ENCODE measurements at regions not wholly inside any gene's neighbourhood (a gene's known extent, or its start where the extent isn't known, plus 50 kb on each side); places are given as distances from the start of the nearest gene placed in this dataset.

DNA sequence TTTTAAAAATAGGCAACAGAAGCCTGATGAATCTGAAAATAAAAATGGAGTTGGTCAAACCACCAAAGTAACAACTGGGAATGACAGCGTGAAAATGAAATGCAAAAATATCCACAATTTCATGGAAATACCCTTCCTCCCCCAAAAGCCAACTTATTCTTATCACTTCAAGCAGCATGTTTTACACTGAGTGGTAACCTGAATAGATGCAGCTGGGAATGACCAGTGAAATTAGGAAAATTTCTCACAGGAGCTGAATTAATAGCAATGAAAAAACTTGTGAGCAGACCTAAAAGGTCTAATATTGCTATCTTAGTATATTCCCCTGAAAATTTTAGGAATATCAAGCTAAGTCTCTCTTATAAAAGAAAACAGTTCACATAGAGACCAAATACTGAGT is 239.0 kb downstream of the PCDH18 start:
- no peaks in the 10 kb centered on the region for H3K79me2 ChIP-seq (ENCODE audit: insufficient read depth, low read length)
- H3K4me2 ChIP-seq (ENCODE audit: low read length): no peak overlapping the region
- no peaks in the 10 kb centered on the region for H3K27me3 ChIP-seq (ENCODE audit: insufficient read depth, low read length)
- no peaks in the 10 kb centered on the region for H3K9me3 ChIP-seq (ENCODE audit: low read length)
- H2AFZ ChIP-seq (ENCODE audit: low read length): no peak overlapping the region
- TF ChIP-seq EZH2 (IDR thresholded peaks at IDR 0.05; ENCODE audit: borderline replicate concordance, low read length): no peak
- TF ChIP-seq, protein P1, sequence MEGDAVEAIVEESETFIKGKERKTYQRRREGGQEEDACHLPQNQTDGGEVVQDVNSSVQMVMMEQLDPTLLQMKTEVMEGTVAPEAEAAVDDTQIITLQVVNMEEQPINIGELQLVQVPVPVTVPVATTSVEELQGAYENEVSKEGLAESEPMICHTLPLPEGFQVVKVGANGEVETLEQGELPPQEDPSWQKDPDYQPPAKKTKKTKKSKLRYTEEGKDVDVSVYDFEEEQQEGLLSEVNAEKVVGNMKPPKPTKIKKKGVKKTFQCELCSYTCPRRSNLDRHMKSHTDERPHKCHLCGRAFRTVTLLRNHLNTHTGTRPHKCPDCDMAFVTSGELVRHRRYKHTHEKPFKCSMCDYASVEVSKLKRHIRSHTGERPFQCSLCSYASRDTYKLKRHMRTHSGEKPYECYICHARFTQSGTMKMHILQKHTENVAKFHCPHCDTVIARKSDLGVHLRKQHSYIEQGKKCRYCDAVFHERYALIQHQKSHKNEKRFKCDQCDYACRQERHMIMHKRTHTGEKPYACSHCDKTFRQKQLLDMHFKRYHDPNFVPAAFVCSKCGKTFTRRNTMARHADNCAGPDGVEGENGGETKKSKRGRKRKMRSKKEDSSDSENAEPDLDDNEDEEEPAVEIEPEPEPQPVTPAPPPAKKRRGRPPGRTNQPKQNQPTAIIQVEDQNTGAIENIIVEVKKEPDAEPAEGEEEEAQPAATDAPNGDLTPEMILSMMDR (IDR thresholded peaks at IDR 0.05; ENCODE audit: low read length): no peak
- H3F3A ChIP-seq (ENCODE audit: insufficient read depth, low read length): no peaks in the 10 kb centered on the region
- H3K4me1 ChIP-seq (ENCODE audit: insufficient read depth, low read length, severe bottlenecking): no peaks in the 10 kb centered on the region
- no peak overlapping the region for H3K4me3 ChIP-seq (ENCODE audit: low read depth, low read length, poor library complexity, severe bottlenecking)
- no peak overlapping the region for H3K27ac ChIP-seq (ENCODE audit: low read depth, low read length, poor library complexity, severe bottlenecking)
- H3K9ac ChIP-seq (ENCODE audit: low read length): no peak overlapping the region
- no peaks in the 10 kb centered on the region for H3K36me3 ChIP-seq (ENCODE audit: insufficient read depth, low read length)
- no peaks in the 10 kb centered on the region for H3K9me2 ChIP-seq (ENCODE audit: low read depth, low read length)
- H4K20me1 ChIP-seq (ENCODE audit: insufficient read depth, low read length): no peaks in the 10 kb centered on the region

DNA sequence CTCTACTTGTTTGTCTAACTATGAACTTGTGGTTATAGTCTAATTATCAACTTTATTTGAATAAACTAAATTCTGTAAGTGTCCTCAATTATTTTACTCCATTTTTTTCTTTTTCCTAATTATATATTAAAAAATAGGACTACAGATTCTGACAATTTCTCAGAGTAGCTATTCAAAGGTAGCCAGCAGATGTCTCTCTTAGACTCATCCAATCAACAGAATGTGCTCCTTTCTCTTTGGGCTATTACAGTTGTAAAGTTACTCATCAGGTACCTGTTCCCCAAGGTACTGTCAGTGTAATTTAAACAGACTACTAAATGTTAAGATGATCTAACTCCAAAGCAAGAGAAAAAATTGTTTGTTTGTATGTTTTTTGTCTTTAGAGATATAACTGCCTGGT is 248.6 kb downstream of the PCDH18 start:
- no peaks in the 10 kb centered on the region for H3F3A ChIP-seq (ENCODE audit: insufficient read depth, low read length)
- no peaks in the 10 kb centered on the region for H3K79me2 ChIP-seq (ENCODE audit: insufficient read depth, low read length)
- no peak overlapping the region for H2AFZ ChIP-seq (ENCODE audit: low read length)
- no peak overlapping the region for H3K9ac ChIP-seq (ENCODE audit: low read length)
- no peak overlapping the region for H3K4me2 ChIP-seq (ENCODE audit: low read length)
- H3K9me2 ChIP-seq (ENCODE audit: low read depth, low read length): no peaks in the 10 kb centered on the region
- no peak overlapping the region for H3K27ac ChIP-seq (ENCODE audit: low read depth, low read length, poor library complexity, severe bottlenecking)
- H3K36me3 ChIP-seq (ENCODE audit: insufficient read depth, low read length): no peaks in the 10 kb centered on the region
- no peaks in the 10 kb centered on the region for H3K9me3 ChIP-seq (ENCODE audit: low read length)
- no peak overlapping the region for H3K4me3 ChIP-seq (ENCODE audit: low read depth, low read length, poor library complexity, severe bottlenecking)
- H4K20me1 ChIP-seq (ENCODE audit: insufficient read depth, low read length): no peaks in the 10 kb centered on the region
- H3K4me1 ChIP-seq (ENCODE audit: insufficient read depth, low read length, severe bottlenecking): no peaks in the 10 kb centered on the region
- TF ChIP-seq EZH2 (IDR thresholded peaks at IDR 0.05; ENCODE audit: borderline replicate concordance, low read length): no peak
- TF ChIP-seq, protein P1 (IDR thresholded peaks at IDR 0.05; ENCODE audit: low read length): no peak
- no peaks in the 10 kb centered on the region for H3K27me3 ChIP-seq (ENCODE audit: insufficient read depth, low read length)

DNA sequence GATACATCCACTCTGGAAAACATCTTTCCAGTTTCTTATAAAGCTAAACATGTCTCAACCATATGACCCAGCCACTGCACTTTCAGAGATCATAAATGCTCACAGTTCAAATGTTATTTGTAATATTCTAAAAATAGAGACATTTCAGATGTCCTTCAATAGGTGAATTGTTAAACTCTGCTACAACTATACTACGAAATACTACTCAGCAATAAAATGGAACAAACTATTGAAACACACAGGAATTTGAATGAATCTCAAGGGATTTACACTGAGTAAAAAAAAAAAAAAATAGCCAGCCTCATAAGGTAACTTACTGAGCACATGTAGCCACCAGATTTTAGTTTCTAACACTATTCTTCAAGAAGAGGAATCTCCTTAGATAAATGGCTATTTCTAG is 253.9 kb downstream of the PCDH18 start:
- no peak overlapping the region for H3K27ac ChIP-seq (ENCODE audit: low read depth, low read length, poor library complexity, severe bottlenecking)
- H3K36me3 ChIP-seq (ENCODE audit: insufficient read depth, low read length): no peaks in the 10 kb centered on the region
- H3K4me1 ChIP-seq (ENCODE audit: insufficient read depth, low read length, severe bottlenecking): no peaks in the 10 kb centered on the region
- no peaks in the 10 kb centered on the region for H3K9me3 ChIP-seq (ENCODE audit: low read length)
- no peaks in the 10 kb centered on the region for H3K9me2 ChIP-seq (ENCODE audit: low read depth, low read length)
- no peaks in the 10 kb centered on the region for H3K79me2 ChIP-seq (ENCODE audit: insufficient read depth, low read length)
- H4K20me1 ChIP-seq (ENCODE audit: insufficient read depth, low read length): no peaks in the 10 kb centered on the region
- H3K4me3 ChIP-seq (ENCODE audit: low read depth, low read length, poor library complexity, severe bottlenecking): no peak overlapping the region
- TF ChIP-seq, protein P1 (IDR thresholded peaks at IDR 0.05; ENCODE audit: low read length): no peak
- TF ChIP-seq EZH2 (IDR thresholded peaks at IDR 0.05; ENCODE audit: borderline replicate concordance, low read length): no peak
- no peaks in the 10 kb centered on the region for H3K27me3 ChIP-seq (ENCODE audit: insufficient read depth, low read length)
- H3F3A ChIP-seq (ENCODE audit: insufficient read depth, low read length): no peaks in the 10 kb centered on the region
- no peak overlapping the region for H2AFZ ChIP-seq (ENCODE audit: low read length)
- no peak overlapping the region for H3K4me2 ChIP-seq (ENCODE audit: low read length)
- no peak overlapping the region for H3K9ac ChIP-seq (ENCODE audit: low read length)

All from OCI-LY1 (cell line).